Activated CD4-positive, alpha-beta T cell treated with anti-CD3 and anti-CD28 coated beads, Interleukin-2, Interleukin-6, amounts not matched to agents 100 ng/mL and 50 ng/mL, durations not matched to agents 16 hours and 8 hours (primary cell): ENCODE measurements at regions not wholly inside any gene's neighbourhood (a gene's known extent, or its start where the extent isn't known, plus 50 kb on each side); places are given as distances from the start of the nearest gene placed in this dataset.
"Not testable (repeated sequence)": the region's sequence is repeated elsewhere in the genome, so short reads cannot be mapped to it uniquely, and the experiment has no call there.

ENCODE experiments used
- DNase-seq: peaks from one replicate; pipeline ENCODE4 v3.0.0-alpha.2; 2020

GRCh38 chr6:44036699-44037101 lies 90.6 kb downstream of the MRPL14 start:
- DNase-seq, result no peak

- no peak for DNase-seq
Measured at GRCh38 chr6:44036196-44036595, 91.1 kb downstream of the MRPL14 start.

GRCh38 chr6:44035621-44036020 lies 91.6 kb downstream of the MRPL14 start:
- DNase-seq, result no peak

- DNase-seq, result no peak
Measured at GRCh38 chr6:44034931-44035345, 92.3 kb downstream of the MRPL14 start.

- no peak for DNase-seq
Measured at GRCh38 chr6:44034391-44034861, 92.8 kb downstream of the MRPL14 start.

- DNase-seq, result no peak
Measured at GRCh38 chr6:44030812-44031454, 96.3 kb downstream of the MRPL14 start.

- no peak for DNase-seq
Measured at GRCh38 chr6:44029444-44030185, 97.6 kb downstream of the MRPL14 start.

GRCh38 chr6:44028789-44029310 lies 98.4 kb downstream of the MRPL14 start:
- no peak for DNase-seq

GRCh38 chr6:44025226-44025625 lies 102.0 kb downstream of the MRPL14 start:
- no peak for DNase-seq

GRCh38 chr6:44024574-44025219 lies 102.6 kb downstream of the MRPL14 start:
- no peak for DNase-seq

- no peak for DNase-seq
Measured at GRCh38 chr6:44023586-44024454, 103.4 kb downstream of the MRPL14 start.

- DNase-seq, result no peak
Measured at GRCh38 chr6:44022671-44023352, 104.4 kb downstream of the MRPL14 start.

GRCh38 chr6:44022296-44022661 lies 105.0 kb downstream of the MRPL14 start:
- no peak for DNase-seq

- DNase-seq, result no peak
Measured at GRCh38 chr6:44021589-44022295, 105.5 kb downstream of the MRPL14 start.

GRCh38 chr6:44020664-44021425 lies 106.4 kb downstream of the MRPL14 start:
- DNase-seq, result no peak

- DNase-seq, result no peak
Measured at GRCh38 chr6:44020148-44020547, 107.1 kb downstream of the MRPL14 start.

- DNase-seq, result not testable (repeated sequence)
Measured at GRCh38 chr6:44017307-44017706, 109.9 kb downstream of the MRPL14 start.

- no peak for DNase-seq
Measured at GRCh38 chr6:44016131-44016870, 111.0 kb downstream of the MRPL14 start.

- no peak for DNase-seq
Measured at GRCh38 chr6:44012078-44012493, 115.2 kb downstream of the MRPL14 start.
